Activated naive CD4-positive, alpha-beta T cell treated with anti-CD3 and anti-CD28 coated beads, Interleukin-2, amount 50 U/mL, for 24 hours (primary cell): ENCODE measurements at regions not wholly inside any gene's neighbourhood (a gene's known extent, or its start where the extent isn't known, plus 50 kb on each side); places are given as distances from the start of the nearest gene placed in this dataset.
"Not testable (repeated sequence)": the region's sequence is repeated elsewhere in the genome, so short reads cannot be mapped to it uniquely, and the experiment has no call there.

Experiments
- H3K27ac Mint-ChIP-seq: one replicate; pipeline ENCODE4 v1.8.0; 2021; ENCODE audit warnings: mild to moderate bottlenecking, mixed read lengths
- H3K27me3 Mint-ChIP-seq: one replicate; pipeline ENCODE4 v1.8.0; 2021; ENCODE audit warnings: mixed read lengths
- H3K36me3 Mint-ChIP-seq: one replicate; pipeline ENCODE4 v1.8.0; 2021; ENCODE audit warnings: mixed read lengths
- H3K4me1 Mint-ChIP-seq: one replicate; pipeline ENCODE4 v1.8.0; 2021; ENCODE audit warnings: mixed read lengths
- H3K4me3 Mint-ChIP-seq: one replicate; pipeline ENCODE4 v1.8.0; 2021; ENCODE audit warnings: mild to moderate bottlenecking, mixed read lengths
- H3K9me3 Mint-ChIP-seq: one replicate; pipeline ENCODE4 v1.8.0; 2021; ENCODE audit warnings: mixed read lengths

DNA sequence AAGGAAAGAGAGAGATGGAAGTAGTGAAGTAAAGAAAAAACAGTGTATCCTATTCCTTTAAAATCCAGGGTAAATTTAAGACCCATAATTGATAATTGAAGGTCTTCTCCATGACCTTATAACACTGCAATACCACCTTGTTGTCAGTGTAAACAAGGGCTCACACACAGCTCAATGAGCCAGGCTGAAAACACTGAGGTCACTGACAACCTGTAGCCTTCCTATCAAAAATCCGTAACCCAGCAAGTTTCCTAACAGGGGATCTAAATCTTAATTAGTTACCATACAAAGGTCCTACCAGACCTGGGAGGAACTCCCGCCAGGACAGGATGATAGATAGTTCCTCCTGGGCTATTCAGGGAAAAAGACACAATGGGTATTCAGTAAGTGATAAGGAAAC, 1677.1 kb downstream of the OLFM4 start:
- H3K36me3 Mint-ChIP-seq, result no peaks in the 10 kb centered on the region
- H3K27me3 Mint-ChIP-seq, result no peaks in the 10 kb centered on the region
- no peaks in the 10 kb centered on the region for H3K4me1 Mint-ChIP-seq
- H3K4me3 Mint-ChIP-seq, result no peak overlapping the region
- peaks cover 20% of the 10 kb centered on the region for H3K9me3 Mint-ChIP-seq
- H3K27ac Mint-ChIP-seq, result no peak overlapping the region

- Mint-ChIP-seq H3K27ac (no peak overlapping the region), H3K9me3 (peaks cover 19% of the 10 kb centered on the region), H3K4me1 (no peaks in the 10 kb centered on the region), H3K4me3 (no peak overlapping the region), H3K27me3 (no peaks in the 10 kb centered on the region), H3K36me3 (no peaks in the 10 kb centered on the region)
Observed at GRCh38 chr13:54706336-54706735, 1677.7 kb downstream of the OLFM4 start.

- no peaks in the 10 kb centered on the region for H3K36me3 Mint-ChIP-seq
- H3K4me1 Mint-ChIP-seq, result no peaks in the 10 kb centered on the region
- H3K27ac Mint-ChIP-seq, result no peak overlapping the region
- no peak overlapping the region for H3K4me3 Mint-ChIP-seq
- peaks cover 23% of the 10 kb centered on the region for H3K9me3 Mint-ChIP-seq
- no peaks in the 10 kb centered on the region for H3K27me3 Mint-ChIP-seq
Observed at GRCh38 chr13:54709546-54709945, 1680.9 kb downstream of the OLFM4 start.

GRCh38 chr13:54733639-54734038, 1705.0 kb downstream of the OLFM4 start:
- Mint-ChIP-seq H3K4me1 (no peaks in the 10 kb centered on the region), H3K36me3 (no peaks in the 10 kb centered on the region), H3K27ac (no peak overlapping the region), H3K4me3 (no peak overlapping the region), H3K27me3 (no peaks in the 10 kb centered on the region), H3K9me3 (peaks cover 16% of the 10 kb centered on the region)

- not testable (repeated sequence) for H3K27me3 Mint-ChIP-seq, H3K27ac Mint-ChIP-seq, H3K36me3 Mint-ChIP-seq, H3K4me3 Mint-ChIP-seq, H3K9me3 Mint-ChIP-seq, H3K4me1 Mint-ChIP-seq
Observed at GRCh38 chr13:54737211-54737610, 1708.6 kb downstream of the OLFM4 start.

DNA sequence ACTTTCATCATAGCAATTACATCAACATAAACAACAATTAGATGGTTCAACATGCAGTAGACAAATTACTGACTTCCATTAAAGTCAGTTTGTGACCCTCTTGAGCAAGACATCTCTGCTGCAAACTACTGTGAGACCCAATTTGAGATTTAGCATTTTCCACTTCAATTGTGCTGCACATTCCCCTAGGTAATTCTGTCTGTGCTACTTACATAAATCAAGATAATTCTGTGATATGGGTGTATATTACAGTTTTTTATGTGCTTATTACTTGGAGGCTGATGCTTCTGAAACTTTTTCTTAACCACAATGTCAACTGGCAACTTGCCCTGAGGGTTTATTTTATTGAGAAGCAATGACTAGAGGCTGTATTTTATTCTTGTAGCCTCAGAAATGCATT, 1714.4 kb downstream of the OLFM4 start:
- Mint-ChIP-seq H3K27ac (no peak overlapping the region), H3K4me3 (no peak overlapping the region), H3K36me3 (no peaks in the 10 kb centered on the region), H3K9me3 (no peaks in the 10 kb centered on the region), H3K4me1 (no peaks in the 10 kb centered on the region), H3K27me3 (no peaks in the 10 kb centered on the region)

DNA sequence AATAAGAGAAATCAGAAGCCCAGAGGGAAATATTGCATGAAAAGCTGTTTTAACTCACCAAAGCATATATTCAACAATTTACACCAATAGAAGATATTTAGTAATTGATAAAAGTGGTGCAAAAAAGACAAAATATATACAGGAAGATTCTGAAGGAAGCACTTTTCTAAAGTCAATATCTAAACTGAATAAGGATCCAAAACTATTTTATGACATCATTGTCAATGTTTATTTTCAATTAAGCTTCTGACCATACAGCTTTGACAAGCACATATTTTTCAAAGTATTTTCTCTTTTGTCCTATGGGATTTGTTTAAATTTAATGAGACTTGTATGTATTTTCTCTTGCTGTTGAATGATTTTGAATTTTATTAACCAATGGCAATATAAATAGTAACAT, 1716.1 kb downstream of the OLFM4 start:
- Mint-ChIP-seq H3K9me3 (no peaks in the 10 kb centered on the region), H3K4me1 (no peaks in the 10 kb centered on the region), H3K27ac (no peak overlapping the region), H3K27me3 (no peaks in the 10 kb centered on the region), H3K4me3 (no peak overlapping the region), H3K36me3 (no peaks in the 10 kb centered on the region)

DNA sequence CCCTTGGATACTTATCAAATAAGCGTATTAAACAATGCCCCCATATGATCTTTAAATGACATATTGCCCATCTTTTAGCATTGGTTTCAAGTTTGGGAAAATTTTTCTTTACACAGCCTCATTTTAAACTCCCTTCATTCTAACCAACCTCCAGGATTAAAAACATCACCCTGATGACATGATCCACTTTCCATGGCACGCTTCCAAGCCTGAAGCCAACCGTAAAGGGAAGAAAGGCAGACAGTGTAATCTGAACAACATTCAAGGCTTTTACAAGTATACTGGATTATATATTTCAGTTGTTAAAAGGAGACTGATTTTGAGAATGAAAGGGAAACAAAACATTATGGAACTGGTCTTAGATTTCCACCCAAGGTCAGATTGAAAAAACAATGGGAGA, 1721.9 kb downstream of the OLFM4 start:
- Mint-ChIP-seq H3K4me3 (no peak overlapping the region), H3K27ac (no peak overlapping the region), H3K27me3 (no peaks in the 10 kb centered on the region), H3K36me3 (no peaks in the 10 kb centered on the region), H3K9me3 (no peaks in the 10 kb centered on the region), H3K4me1 (no peaks in the 10 kb centered on the region)

DNA sequence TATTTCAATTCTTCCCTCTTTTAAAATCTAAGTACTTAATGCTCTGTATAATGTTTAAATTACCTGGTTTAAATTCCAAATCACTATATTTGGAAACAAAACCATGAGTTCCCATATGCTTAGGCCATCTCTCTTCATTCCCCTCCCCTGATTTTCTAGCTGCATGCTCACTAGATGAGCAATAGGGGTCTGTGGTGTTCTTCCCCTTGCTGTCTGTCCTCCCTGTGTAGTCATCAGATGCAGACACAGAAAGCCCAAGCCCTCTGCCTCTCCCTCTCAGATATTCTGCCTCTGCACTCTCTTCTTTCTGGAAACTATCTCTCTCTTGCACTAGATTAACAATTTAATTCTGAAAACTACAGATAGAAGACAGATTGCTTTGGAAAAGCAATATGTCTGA, 1730.2 kb downstream of the OLFM4 start:
- Mint-ChIP-seq H3K27me3 (no peaks in the 10 kb centered on the region), H3K4me3 (no peak overlapping the region), H3K27ac (no peak overlapping the region), H3K9me3 (peaks cover 11% of the 10 kb centered on the region), H3K36me3 (no peaks in the 10 kb centered on the region), H3K4me1 (no peaks in the 10 kb centered on the region)

DNA sequence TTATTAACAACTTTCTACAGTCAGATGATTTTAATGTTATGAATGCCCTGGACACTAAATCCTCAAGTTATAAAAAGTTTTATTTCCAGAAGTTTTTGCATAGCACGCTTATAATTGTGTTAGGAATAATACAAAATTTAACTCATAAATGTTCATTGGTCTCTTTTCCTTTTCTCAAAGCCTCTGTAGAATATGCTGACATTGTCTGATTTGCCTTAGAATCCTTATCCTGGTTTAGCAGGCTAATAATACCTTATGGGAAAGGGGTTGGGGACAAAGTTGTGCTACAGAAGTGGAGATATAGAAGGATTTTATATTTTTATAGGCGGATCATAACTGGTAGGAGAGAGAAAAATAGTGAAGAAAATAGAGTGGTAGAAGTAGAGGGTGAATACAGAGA, 1739.6 kb downstream of the OLFM4 start:
- H3K27ac Mint-ChIP-seq, result no peak overlapping the region
- no peak overlapping the region for H3K4me3 Mint-ChIP-seq
- H3K9me3 Mint-ChIP-seq, result peaks cover 9% of the 10 kb centered on the region
- H3K4me1 Mint-ChIP-seq, result no peaks in the 10 kb centered on the region
- no peaks in the 10 kb centered on the region for H3K36me3 Mint-ChIP-seq
- H3K27me3 Mint-ChIP-seq, result no peaks in the 10 kb centered on the region

GRCh38 chr13:54775501-54776191, 1747.0 kb downstream of the OLFM4 start:
- no peak overlapping the region for H3K27ac Mint-ChIP-seq
- no peak overlapping the region for H3K4me3 Mint-ChIP-seq
- H3K36me3 Mint-ChIP-seq, result no peaks in the 10 kb centered on the region
- H3K27me3 Mint-ChIP-seq, result no peaks in the 10 kb centered on the region
- peaks cover 9% of the 10 kb centered on the region for H3K9me3 Mint-ChIP-seq
- no peaks in the 10 kb centered on the region for H3K4me1 Mint-ChIP-seq

DNA sequence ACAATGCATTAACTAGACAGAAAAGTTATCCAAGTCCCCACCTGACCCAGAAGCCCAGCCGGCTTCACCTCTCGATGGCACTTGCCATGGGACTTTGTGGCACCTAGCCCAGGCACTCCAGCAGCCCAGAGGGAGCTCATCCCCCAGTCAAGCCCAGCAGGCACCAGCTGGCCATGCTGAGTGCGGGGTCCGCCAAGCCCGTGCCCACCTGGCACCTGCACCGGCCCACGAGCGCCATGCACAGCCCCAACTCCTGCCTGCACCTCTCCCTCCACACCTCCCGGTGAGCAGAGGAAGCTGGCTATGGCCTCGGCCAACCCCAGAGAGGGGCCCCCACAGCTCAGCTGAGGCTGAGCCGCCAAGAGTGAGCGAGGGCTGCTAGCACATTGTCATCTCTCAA, 1759.1 kb downstream of the OLFM4 start:
- H3K36me3 Mint-ChIP-seq, result no peaks in the 10 kb centered on the region
- no peak overlapping the region for H3K27ac Mint-ChIP-seq
- no peak overlapping the region for H3K4me3 Mint-ChIP-seq
- no peaks in the 10 kb centered on the region for H3K4me1 Mint-ChIP-seq
- H3K27me3 Mint-ChIP-seq, result no peaks in the 10 kb centered on the region
- H3K9me3 Mint-ChIP-seq, result peaks cover 12% of the 10 kb centered on the region

DNA sequence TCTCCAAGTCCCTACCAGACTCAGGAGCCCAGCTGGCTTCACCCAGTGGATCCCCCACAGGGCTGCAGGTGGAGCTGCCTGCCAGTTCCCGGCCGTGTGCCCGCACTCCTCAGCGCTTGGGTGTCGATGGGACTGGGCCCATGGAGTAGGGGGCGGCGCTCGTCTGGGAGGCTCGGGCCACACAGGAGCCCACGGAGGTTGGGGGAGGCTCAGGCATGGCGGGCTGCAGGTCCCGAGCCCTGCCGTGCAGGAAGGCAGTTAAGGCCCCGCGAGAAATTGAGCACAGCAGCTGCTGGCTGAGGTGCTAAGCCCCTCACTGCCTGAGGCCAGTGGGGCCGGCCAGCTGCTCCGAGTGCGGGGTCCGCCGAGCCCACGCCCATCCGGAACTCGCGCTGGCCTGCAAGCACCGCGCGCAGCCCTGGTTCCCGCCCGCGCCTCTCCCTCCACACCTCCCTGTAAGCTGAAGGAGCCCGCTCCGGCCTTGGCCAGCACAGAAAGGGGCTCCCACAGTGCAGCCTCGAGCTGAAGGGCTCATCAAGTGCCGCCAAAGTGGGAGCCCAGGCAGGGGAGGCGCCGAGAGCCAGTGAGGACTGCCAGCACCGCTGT, 1771.1 kb downstream of the OLFM4 start:
- peaks cover 7% of the 10 kb centered on the region for H3K9me3 Mint-ChIP-seq
- H3K4me1 Mint-ChIP-seq, result no peaks in the 10 kb centered on the region
- no peaks in the 10 kb centered on the region for H3K27me3 Mint-ChIP-seq
- H3K27ac Mint-ChIP-seq, result no peak overlapping the region
- H3K4me3 Mint-ChIP-seq, result no peak overlapping the region
- no peaks in the 10 kb centered on the region for H3K36me3 Mint-ChIP-seq

DNA sequence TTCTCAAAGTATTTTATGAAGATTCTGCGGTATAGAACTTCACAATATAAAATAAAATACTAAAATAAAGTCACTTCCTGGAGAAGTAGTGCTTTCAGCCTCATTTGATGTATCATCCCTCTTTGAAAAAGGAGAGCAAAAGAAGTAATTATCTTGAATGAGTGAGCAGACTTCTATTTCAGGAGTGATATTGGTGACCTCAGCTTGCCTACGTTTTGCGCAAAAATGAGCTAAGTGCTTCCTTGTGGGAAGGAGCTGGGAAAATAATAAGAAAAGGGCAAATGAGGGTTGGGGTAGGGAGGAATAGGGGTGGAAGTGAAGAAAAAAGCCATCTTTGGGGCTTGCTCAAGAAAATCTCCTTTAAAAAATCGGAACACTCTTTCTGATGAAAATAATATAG, 1773.6 kb downstream of the OLFM4 start:
- no peak overlapping the region for H3K4me3 Mint-ChIP-seq
- no peaks in the 10 kb centered on the region for H3K27me3 Mint-ChIP-seq
- H3K4me1 Mint-ChIP-seq, result no peaks in the 10 kb centered on the region
- no peak overlapping the region for H3K27ac Mint-ChIP-seq
- H3K9me3 Mint-ChIP-seq, result peaks cover 12% of the 10 kb centered on the region
- H3K36me3 Mint-ChIP-seq, result no peaks in the 10 kb centered on the region

DNA sequence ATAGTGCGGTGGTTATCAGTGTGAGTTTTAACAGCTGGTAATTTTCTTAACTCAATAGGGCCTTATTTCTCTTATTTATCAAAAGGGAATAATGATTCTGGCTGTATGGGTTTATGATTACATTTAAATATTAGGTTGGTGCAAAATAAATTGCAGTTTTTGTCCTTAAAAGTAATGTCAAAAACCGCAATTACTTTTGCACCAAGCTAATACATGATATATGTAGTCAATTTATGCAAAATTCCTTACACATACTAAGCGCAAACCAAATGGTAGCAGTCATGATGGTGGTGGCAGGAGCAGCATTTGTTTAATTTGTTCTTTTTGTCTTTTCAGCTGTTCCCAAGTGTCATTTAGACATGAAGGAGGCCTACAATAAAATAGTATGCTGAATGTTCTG, 1777.1 kb downstream of the OLFM4 start:
- Mint-ChIP-seq H3K4me1 (no peaks in the 10 kb centered on the region), H3K27me3 (no peaks in the 10 kb centered on the region), H3K9me3 (peaks cover 11% of the 10 kb centered on the region), H3K36me3 (no peaks in the 10 kb centered on the region), H3K4me3 (no peak overlapping the region), H3K27ac (no peak overlapping the region)

DNA sequence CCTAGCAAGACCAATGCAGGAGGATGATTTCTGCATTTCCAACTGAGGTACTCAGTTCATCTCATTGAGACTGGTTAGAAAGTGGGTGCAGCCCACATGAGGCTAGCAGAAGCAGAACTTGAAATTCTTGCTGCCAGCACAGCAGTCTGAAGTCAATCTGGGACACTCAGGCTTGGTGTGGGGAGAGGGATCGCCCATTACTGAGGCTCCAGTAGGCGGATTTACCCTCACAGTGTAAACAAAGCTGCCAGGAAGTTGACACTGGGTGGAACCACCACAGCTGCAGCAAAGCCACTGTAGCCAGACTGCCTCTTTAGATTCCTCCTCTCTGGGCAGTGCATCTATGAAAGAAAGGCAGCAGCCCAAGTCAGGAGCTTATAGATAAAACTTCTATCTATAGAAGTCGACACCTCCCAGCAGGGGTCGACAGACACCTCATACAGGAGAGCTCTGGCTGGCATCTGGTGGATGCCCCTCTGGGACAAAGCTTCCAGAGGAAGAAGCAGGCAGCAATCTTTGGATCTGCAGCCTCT, 1793.4 kb downstream of the OLFM4 start:
- not testable (repeated sequence) for H3K27me3 Mint-ChIP-seq
- H3K9me3 Mint-ChIP-seq, result peaks cover 18% of the 10 kb centered on the region

More for the DNA sequence above, 1793.4 kb downstream of the OLFM4 start:
- not testable (repeated sequence) for H3K36me3 Mint-ChIP-seq, H3K27ac Mint-ChIP-seq, H3K4me1 Mint-ChIP-seq, H3K4me3 Mint-ChIP-seq
